GM18507 (cell line): ENCODE measurements at regions not wholly inside any gene's neighbourhood (a gene's known extent, or its start where the extent isn't known, plus 50 kb on each side); places are given as distances from the start of the nearest gene placed in this dataset.
"Not testable (repeated sequence)": the region's sequence is repeated elsewhere in the genome, so short reads cannot be mapped to it uniquely, and the experiment has no call there.

Source experiments
- DNase-seq: peaks from one replicate; pipeline ENCODE4 v3.0.0; 2011; ENCODE audit warnings: low read depth; ENCODE audit not compliant: insufficient read length; ENCODE audit errors: extremely low spot score
- FAIRE-seq: peaks from 2 replicates; lab custom pipeline; 2011; peaks lifted over from hg19 to GRCh38; lab: Jason Lieb, UNC

DNA sequence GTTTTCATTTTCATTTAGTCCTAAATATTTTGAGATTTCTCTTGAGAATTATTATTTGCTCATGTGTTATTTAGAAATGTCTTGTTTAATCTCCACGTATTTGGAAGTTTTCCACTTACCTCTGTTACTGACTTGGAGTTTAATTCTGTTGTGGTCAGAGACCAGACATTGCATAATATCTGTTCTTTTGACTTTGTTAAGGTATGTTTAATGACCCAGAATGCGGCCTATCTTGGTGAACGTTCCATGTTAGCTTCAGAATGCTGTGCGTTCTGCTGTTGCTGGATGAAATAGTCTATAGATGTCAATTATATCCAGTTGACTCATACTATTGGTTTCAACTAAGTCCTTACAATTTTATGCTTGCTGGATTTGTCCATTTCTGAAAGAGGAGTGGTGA, 325.3 kb upstream of the TARS1 start:
- DNase-seq (no peak), FAIRE-seq (no peak)

DNA sequence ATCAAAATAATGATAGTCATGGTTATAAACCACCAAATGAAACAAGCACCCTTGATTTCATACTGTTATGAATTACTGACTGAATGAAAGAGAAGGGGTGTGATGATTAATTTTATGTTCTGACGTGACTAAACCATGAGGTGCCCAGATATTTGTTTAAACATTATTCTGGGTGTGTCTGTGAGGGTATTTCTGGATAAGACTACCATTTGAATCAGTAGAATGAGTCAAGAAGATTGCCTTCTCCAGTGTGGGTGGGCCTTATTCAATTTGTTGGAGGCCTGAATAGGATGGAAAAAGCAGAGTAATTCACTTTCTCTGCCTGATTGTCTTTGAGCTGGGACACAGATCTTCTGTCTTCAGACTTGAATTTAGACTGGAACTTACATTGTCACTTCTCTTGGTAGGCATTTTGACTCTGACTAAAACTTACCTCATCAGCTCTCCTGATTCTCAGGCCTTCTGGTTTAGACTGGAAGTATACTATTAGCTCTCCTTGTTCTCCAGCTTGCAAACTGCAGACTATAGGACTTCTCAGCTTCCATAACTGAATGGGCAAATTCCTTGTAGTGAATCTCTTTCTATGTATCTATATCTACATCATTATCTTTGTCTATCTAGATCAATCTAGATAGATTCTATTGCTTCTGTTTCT, 321.9 kb upstream of the TARS1 start:
- no peak for DNase-seq
- no peak for FAIRE-seq

DNA sequence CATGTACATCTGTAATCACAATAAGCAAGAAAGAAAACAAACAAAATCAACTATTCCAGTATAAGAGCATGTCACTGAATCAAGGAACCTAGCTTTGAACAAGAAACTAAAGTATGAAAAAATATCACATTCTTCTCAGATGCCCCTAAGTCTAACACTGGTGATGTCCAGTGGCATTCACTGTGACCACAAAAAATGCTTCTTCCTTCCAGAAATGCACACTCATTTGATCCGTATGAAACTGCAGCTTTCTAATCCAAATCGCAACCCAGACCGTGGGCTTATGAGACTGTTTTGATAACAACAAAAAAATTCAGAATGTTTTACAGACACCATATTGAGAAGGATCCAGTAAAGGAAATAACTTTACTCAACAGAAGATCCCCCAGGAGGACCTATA, 320.1 kb upstream of the TARS1 start:
- FAIRE-seq (no peak), DNase-seq (no peak)

DNA sequence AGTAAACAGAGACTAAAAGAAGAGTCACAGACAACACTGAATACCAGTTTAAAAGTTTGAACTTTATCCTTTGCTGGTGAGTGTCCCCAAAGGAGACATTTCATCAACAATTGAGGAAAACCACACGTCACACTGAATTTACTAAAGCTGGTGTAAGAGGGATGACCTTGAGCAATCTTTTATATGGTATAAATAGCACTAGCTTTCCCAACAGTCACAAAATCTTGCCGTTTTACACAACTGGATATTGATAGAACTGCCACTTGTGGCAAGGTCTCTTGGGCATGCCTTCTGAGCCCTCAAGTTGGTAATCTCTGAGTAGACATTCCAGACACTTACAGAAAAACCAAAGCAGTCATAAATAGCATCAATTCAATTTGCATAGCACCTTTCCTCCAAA, 311.5 kb upstream of the TARS1 start:
- no peak for FAIRE-seq
- DNase-seq, result no peak

DNA sequence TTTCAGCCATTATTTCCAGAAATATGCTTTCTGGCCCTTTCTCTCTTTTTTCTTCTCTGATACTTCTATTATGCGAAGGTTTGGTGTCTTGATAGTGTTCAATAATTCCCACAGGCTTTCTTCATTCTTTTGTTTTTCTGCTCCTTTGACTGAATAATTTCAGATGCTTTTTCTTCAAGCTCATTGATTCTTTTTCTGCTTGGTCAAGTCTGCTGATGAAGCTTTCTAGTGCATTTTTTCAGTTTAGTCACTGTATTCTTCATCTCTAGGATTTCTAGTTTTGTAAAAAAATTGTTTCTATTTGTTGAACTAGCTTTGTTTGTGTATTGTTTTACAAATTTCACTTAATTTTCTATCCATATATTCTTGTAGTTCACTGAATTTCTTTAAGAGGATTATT, 304.0 kb upstream of the TARS1 start:
- no peak for FAIRE-seq
- no peak for DNase-seq

DNA sequence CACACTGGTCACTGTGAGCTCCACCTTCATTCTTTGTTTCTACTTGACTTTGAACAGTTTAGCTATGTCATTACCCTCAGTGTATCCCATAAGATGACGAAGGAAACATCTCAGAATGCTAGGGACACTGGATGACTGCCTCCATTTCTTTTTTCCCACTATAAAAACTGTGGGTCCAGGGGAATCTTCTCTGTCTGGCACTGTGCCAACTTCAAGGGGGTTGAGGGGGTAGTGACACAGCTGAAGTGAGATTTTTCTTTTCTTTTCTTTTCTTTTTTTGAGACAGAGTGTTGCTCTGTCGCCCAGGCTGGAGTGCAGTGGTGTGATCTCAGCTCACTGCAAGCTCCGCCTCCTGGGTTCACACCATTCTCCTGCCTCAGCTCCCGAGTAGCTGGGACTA, 302.6 kb upstream of the TARS1 start:
- FAIRE-seq, DNase-seq: not testable (repeated sequence)

DNA sequence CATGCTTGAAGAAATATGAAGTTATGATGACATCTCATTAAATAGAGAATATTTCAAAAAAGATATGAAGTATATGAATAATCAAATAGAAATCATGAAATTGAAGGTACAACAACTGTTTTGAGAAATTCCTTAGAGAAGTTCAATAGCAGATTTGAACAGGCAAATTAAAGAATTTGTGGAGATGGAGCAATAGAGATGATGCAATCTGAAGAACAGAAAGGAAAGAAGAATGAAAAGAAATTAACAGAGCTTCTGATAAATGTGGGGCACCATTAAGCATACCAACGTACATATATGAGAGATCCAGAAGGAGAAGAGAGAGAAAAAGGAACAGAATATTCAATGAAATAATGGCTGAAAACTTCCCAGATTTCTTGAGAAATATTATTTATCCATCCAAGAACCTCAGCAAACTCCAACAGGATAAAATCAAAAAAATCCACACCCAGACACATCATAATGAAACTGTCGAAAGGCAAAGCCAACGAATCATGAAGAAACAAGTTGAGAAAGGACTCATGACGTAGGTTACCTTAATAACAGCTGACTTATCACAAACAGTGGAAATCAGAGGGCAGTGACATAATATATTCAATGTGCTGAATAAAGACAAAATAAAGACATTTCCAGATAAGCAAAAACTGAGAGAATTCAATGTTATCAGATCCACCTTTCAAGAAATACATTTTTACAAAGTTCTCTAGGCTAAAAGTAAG, 297.2 kb upstream of the TARS1 start:
- FAIRE-seq, result no peak
- DNase-seq, result no peak

DNA sequence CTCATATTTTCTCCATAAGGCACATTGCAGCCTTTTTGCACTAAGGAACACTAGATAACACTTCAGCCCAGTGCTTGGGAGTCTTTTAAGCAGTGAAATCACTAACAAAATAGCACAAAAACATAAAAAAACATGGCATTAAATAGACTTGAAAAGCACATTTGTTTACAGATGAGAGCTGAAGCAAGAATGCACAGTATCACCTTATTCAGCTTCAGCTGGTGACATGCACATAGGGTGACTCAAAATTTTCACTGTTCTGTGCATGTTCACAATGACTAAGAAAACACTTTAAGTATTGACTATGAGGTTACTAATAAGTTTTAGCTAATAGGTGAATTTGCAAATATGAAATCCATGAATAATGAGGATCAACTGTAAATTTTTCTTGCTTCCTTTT, 293.9 kb upstream of the TARS1 start:
- no peak for FAIRE-seq
- no peak for DNase-seq

DNA sequence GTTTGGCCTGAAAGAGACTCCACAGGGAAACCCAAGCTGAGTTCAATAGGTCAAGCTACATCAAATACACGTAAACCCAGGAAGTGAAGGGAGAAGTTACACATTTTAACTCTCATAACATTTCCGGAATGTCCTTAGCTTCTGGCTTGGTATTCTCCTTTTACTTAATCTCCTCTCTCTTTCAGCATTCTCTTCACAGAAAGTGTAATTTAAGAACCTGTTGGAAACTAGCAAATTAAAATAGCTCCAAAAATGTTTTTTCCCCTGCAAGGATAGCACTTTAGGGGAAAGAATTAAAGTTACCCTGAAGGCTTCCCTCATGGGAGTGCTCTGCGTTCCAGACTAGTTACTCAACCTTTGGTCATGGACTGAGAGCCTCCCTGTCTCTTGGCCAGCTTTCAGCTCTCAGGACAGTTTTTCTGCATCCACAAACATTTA, 292.7 kb upstream of the TARS1 start:
- no peak for DNase-seq
- no peak for FAIRE-seq

DNA sequence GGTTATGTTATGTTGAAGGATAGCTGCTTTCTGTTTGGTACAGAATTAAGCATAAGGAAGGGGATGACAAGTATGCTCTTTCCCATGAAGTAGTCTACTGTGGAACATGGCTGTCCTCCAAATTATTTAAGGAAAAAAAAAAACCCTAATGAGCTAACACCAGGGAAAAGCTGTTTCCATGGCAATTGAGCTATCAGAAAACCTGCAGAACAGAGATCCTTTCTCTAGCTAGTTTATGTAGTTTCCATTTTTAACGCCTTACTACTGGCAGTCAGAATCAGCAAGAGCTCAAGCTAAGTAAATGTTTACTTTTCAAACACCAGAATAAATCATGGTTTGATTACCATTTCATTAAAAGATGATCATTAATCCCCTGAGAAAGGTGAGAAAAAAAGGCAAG, 287.4 kb upstream of the TARS1 start:
- FAIRE-seq, result no peak

DNA sequence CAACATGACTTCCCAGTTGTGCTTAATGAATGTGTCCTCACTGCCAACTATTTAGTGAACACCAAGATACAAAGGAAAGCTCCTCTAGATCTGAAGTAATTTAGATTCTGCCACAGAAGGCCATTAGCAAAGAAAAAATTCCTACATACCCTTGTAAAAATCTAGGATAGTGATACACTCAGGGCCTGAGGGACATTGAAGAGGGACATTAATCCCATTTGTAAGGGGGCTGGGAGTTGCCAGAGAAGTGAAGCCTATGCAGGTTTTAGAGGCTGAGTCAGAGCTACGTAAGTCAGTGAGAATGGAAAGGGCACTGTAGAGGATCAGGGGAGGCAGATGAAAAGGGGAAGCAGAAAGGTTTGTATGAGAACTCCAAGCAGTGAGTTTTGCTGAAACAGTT, 286.9 kb upstream of the TARS1 start:
- no peak for DNase-seq
- no peak for FAIRE-seq

More for the DNA sequence above, 287.4 kb upstream of the TARS1 start:
- DNase-seq, result no peak

DNA sequence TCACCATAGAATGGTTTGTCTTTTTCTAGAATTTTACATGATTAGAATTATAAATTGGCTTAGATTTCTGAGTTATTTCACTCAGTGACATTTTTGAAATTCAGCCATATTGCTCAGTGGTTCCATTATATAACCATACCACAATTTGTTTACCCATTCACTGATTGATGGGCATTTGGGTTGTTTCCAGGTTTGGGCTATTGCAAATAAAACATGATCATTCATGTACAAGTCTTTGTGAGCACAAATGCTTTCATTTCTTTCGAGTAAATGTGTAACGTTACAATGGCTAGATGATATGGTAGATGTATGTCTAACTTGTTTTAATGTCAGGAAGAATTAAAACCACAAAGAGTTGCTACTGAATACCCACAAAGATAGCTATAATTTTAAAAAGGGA, 279.9 kb upstream of the TARS1 start:
- FAIRE-seq (no peak), DNase-seq (no peak)

DNA sequence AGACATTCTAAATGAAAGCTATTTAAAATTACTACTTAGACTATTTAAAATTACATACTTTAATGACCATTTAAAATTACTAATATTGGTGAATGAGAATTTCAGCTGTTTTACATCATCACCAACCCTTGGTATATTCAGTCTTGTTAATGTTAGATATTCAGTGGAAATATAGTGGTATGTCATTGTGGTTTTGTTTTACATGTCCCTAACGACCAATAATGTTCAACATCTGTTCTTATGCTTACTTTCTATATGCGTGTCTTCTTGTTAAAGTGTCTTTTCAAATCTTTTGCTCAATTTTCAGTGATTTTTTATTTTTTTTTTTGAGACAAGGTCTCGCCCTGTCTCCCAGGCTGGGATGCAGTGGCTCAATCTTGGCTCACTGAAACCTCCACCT, 279.3 kb upstream of the TARS1 start:
- FAIRE-seq, result no peak
- no peak for DNase-seq

DNA sequence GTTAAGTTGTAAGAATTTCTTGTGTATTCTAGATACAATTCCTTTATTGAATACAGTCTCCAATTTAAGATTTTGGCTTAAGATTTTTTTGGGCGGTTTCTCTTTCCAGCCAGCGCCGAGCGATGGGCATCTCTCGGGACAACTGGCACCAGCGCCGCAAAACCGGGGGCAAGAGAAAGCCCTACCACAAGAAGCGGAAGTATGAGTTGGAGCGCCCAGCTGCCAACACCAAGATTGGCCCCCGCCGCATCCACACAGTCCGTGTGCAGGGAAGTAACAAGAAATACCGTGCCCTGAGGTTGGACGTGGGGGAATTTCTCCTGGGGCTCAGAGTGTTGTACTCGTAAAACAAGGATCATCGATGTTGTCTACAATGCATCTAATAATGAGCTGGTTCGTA, 278.7 kb upstream of the TARS1 start:
- FAIRE-seq (no peak), DNase-seq (no peak)

DNA sequence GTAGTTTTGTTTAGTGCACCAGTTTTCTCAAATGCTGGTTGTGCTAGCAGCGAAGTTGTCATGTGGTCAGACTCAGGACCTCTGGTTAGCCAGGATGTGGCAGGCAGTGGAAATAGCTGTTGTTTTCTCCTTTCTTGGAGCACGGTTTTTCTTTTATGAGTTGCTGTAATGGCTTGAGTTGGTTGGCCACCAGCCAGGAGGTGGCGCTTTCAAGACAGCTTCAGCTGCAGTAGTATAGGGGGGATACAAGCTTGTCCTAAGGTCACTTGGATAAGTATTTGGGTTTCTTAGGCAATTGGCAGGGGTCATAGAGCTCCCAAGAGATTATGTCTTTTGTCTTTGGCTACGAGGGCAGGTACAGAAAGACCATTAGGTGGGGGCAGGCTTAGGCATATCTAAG, 274.2 kb upstream of the TARS1 start:
- DNase-seq, result no peak
- FAIRE-seq, result no peak

DNA sequence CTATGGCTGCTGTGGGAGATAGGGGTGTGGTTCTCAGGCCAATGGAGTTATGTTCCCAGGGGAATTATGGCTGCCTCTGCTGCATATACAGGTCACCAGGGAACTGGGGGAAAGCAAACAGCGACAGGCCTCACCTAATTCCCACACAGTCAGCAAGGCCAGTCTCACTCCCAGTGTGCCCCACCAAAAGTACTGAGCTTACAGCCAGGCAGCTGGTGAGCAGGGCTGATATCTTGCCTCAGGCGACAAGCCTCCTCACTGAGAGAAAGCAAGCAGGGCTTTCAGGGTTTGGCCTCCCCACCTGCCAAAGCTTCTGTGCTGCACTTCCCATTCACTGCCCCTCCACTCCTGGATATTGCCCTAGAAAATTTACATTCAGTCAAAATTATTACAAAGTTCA, 273.8 kb upstream of the TARS1 start:
- FAIRE-seq, result no peak
- no peak for DNase-seq

DNA sequence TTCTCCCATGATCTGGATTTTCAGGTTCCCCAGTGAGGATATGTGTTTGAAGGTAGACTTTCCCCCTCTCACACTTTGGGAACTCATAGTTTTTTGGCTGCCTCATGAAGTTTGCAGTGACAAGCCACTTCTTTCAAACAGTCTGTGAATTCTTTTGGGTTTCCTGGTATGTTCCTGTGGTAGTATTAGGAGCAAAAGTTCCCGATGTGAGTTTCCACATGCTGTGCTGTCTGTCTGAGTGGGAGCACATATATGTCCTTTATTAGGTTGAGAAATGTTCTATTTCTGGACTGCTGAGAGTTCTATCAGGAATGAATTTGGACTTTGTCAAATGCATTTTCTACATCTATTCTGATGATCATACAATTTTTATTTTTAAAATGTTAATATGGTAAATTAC, 273.2 kb upstream of the TARS1 start:
- DNase-seq, result no peak
- no peak for FAIRE-seq

DNA sequence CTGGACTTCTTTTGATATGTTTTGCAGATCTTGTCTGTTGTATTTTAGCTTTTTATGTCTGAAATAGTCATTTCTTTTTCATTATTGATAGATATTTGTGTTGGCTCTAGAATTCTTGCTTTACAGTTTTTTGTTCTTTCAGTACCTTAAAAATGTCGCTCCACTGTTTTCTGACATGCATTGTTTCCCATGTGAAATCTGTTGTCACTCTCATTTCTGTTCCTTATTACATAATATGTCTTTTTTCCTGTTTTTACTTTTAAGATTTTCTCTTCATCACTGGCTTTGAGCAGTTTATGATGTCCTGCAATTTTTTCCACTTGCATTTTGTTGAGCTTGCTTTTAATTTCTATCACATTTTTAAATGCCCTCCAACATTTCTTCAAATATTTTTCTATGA, 270.4 kb upstream of the TARS1 start:
- no peak for FAIRE-seq

DNA sequence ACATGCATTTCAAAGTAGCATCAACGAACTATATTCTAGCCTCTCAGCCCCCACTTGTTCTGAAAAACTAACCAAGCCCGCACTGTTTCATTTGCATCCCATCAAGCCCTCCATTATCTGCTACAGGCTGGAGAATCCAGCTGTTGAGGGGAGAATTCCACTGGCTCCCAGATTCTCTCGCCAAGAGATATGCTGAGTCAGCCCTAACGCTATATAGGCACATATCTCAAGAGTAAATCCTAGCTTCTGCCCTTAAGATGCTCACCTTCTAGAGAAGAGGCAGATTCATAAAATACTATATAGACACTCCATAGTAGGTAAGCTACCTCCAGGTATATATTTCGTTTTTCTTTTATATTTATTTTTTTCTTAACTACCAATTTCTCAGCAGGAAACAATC, 266.4 kb upstream of the TARS1 start:
- DNase-seq (no peak), FAIRE-seq (no peak)

More for the DNA sequence above, 270.4 kb upstream of the TARS1 start:
- no peak for DNase-seq

DNA sequence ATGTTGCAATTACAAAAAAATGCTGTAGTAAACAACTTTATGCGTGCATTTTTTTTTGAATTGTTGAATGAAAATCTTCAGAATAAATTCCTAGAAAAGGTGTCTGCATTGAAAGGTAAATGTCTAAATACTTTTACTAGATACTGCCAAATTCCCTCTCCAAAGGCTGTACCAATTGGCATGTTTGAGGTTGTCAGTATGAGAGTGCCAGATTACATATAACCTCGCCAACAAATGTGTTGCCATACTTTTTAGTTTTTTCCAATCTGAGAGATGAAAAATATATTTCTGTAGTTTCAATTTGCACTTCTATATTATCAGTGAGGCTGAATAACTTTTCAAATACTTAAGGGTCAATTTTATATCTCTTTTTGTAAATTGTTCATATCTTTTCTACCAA, 261.5 kb upstream of the TARS1 start:
- DNase-seq (no peak), FAIRE-seq (no peak)

DNA sequence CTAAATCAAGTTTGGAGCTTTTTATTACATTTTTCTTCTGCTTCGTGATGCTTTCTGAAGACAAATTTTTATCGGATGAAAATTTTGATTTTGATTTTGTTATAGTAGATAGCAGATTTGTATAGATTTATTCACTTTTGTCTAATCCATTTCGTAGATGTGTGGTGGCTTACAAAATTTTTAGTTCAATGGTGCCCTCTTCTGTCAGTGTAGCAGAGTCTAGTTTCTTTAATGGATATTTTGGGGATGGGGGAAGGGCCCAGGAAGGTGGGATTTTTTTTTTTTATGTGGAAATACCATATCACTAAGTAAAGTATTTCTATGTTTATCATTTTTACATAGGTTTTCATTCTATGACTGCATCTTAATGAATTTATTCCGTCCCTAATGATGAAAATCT, 259.9 kb upstream of the TARS1 start:
- DNase-seq (no peak), FAIRE-seq (no peak)
